Kidney (tissue), 13 donors: ENCODE measurements at regions not wholly inside any gene's neighbourhood (a gene's known extent, or its start where the extent isn't known, plus 50 kb on each side); places are given as distances from the start of the nearest gene placed in this dataset.

Experiments
- DNase-seq, 5 donors: peaks; one replicate each; pipeline ENCODE4 v3.0.0-alpha.2; 2013 to 2020
- FAIRE-seq: peaks from 2 replicates; lab custom pipeline; 2012; peaks lifted over from hg19 to GRCh38; lab: Jason Lieb, UNC
- H3K27ac ChIP-seq, 2 donors: one replicate each; pipeline ENCODE4 v1.7.0; 2013; ENCODE audit warnings: low read depth in 2 of 2, low read length in 2 of 2, inconsistent platforms in 1 of 2
- H3K27me3 ChIP-seq: one replicate; pipeline ENCODE4 v1.7.1; 2013; ENCODE audit warnings: low read length, inconsistent platforms; ENCODE audit not compliant: control insufficient read depth, insufficient read depth
- H3K36me3 ChIP-seq, 3 donors: one replicate each; pipeline versions ENCODE4 v1.7.0 to v1.7.1; 2013; ENCODE audit warnings: low read length in 3 of 3, control low read depth in 1 of 3, inconsistent platforms in 1 of 3; ENCODE audit not compliant: insufficient read depth in 3 of 3, control insufficient read depth in 2 of 3
- H3K4me1 ChIP-seq, 3 donors: one replicate each; pipeline versions ENCODE4 v1.7.0 to v1.7.1; 2013; ENCODE audit warnings: low read length in 3 of 3, inconsistent platforms in 1 of 3, low read depth in 1 of 3; ENCODE audit not compliant: control insufficient read depth in 2 of 3, insufficient read depth in 2 of 3
- H3K4me3 ChIP-seq, 3 donors: one replicate each; pipeline versions ENCODE4 v1.7.0 to v1.8.1; 2013; ENCODE audit warnings: low read length in 3 of 3, control low read depth in 1 of 3, inconsistent platforms in 1 of 3
- H3K9ac ChIP-seq, 3 donors: one replicate each; pipeline versions ENCODE4 v1.7.0 to v1.7.1; 2013; ENCODE audit warnings: low read length in 3 of 3, control low read depth in 1 of 3, inconsistent platforms in 1 of 3
- H3K9me3 ChIP-seq, 3 donors: one replicate each; pipeline versions ENCODE4 v1.7.0 to v1.7.1; 2013; ENCODE audit warnings: low read length in 3 of 3, control low read depth in 1 of 3, inconsistent platforms in 1 of 3; ENCODE audit not compliant: control insufficient read depth in 2 of 3, insufficient read depth in 1 of 3
- intact Hi-C: fragments of 100-400 bp; cut with DNase I; formaldehyde crosslinking; loops from one replicate; pipeline ENCODE4 v1.11.1; 2022
- TF ChIP-seq, protein P1 (sequence below): IDR thresholded peaks from 3 replicates; pipeline ENCODE4 v1.5.1; 2012; ENCODE audit warnings: mild to moderate bottlenecking, moderate library complexity, borderline replicate concordance; ENCODE audit not compliant: insufficient read depth; ENCODE audit errors: extremely low read depth
- donor health status: control.
- donor health status: control.
- donor health status: control.
- donor health status: control.
- donor health status: control.
- donor health status: DM: yes; HTN: yes; CAD: no.
- donor health status: Normal renal cell carcinoma (clear cell type).

DNA sequence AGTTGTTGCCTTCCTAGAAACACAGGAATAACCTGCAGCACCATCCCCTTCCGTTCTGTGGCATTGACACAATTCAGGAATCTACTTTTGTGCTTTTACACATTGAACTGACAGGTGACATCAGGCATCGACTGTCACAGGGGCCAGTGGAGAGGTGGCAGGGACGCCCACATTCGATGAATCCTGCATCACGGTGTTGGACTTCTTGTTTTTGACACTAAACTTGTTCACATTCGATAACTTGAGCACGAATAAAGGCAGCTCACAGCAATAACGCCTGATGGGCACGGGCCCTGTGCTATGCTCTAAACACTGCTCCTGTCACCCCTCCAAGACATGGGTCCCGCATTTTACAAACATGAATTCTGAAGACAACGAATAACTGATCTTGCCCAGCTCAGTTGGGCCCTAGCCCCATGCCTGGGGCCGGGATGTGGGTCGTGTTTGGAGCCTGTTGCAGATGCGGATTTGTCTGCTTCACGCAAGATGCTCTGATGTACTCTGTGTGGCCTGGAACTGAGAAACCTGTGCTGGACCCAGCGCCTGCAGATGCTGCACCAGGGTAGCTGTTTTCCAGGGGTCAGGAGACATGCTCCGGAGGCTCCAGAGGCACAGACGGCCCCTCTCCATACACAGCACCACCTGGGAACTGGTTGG lies 75.7 kb downstream of the TTLL2 start:
- no peaks in the 10 kb centered on the region for H3K9me3 ChIP-seq
- FAIRE-seq (no peak), DNase-seq (peak in 1 of 5 donors; percentile 42)
- H3K4me1 ChIP-seq: no peaks in the 10 kb centered on the region
- no peak overlapping the region for H3K4me3 ChIP-seq
- no peak overlapping the region for H3K9ac ChIP-seq
- H3K36me3 ChIP-seq: no peaks in the 10 kb centered on the region
- H3K27ac ChIP-seq: no peak overlapping the region
- H3K27me3 ChIP-seq: no peaks in the 10 kb centered on the region
- TF ChIP-seq, protein P1, sequence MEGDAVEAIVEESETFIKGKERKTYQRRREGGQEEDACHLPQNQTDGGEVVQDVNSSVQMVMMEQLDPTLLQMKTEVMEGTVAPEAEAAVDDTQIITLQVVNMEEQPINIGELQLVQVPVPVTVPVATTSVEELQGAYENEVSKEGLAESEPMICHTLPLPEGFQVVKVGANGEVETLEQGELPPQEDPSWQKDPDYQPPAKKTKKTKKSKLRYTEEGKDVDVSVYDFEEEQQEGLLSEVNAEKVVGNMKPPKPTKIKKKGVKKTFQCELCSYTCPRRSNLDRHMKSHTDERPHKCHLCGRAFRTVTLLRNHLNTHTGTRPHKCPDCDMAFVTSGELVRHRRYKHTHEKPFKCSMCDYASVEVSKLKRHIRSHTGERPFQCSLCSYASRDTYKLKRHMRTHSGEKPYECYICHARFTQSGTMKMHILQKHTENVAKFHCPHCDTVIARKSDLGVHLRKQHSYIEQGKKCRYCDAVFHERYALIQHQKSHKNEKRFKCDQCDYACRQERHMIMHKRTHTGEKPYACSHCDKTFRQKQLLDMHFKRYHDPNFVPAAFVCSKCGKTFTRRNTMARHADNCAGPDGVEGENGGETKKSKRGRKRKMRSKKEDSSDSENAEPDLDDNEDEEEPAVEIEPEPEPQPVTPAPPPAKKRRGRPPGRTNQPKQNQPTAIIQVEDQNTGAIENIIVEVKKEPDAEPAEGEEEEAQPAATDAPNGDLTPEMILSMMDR: no peak
- intact Hi-C loops: no loop called here

DNA sequence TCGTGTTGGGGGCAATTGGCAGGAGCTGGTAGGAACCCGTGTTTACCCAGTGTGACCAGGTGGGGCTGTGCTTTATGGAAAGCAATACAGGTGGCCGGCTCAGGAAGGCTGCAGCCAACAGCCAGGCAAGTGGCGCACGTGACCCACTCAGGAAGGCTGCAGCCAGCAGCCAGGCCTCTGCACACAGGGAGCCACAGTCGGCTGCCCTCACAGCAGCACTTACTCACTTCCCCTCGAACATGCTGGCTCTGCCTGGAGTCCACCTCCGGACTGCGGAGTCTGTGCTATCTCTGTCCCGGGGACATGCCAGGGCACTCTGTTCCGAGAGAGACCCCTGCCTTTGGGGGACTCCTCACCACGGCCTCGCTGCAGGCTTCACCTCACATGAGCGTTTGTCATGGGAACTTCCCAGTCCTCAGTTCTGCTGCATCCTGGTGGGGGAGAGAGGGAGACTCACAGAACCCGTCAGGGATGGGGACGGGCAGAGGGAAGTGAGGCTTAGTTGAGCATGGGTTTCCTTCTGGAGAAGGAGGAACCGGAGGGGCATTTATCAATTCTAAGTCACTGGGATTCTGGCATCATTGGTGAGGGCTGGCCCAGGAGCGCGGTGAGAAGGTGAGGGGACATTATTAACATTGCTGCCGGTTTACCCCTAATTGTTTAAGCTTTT lies 76.8 kb downstream of the TTLL2 start:
- no peak overlapping the region for H3K9ac ChIP-seq
- H3K27me3 ChIP-seq: no peaks in the 10 kb centered on the region
- H3K9me3 ChIP-seq: no peaks in the 10 kb centered on the region
- no peaks in the 10 kb centered on the region for H3K4me1 ChIP-seq
- intact Hi-C loops: no loop called here
- no peak overlapping the region for H3K4me3 ChIP-seq
- FAIRE-seq (no peak), DNase-seq (peak in 4 of 5 donors; percentile 63 to 68 (median 64))
- H3K27ac ChIP-seq: no peak overlapping the region
- H3K36me3 ChIP-seq: no peaks in the 10 kb centered on the region
- TF ChIP-seq, protein P1: no peak

GRCh38 chr6:167402195-167402686 lies 77.4 kb downstream of the TTLL2 start:
- intact Hi-C loops: no loop called here
- H3K36me3 ChIP-seq: no peaks in the 10 kb centered on the region
- H3K27ac ChIP-seq: no peak overlapping the region
- H3K27me3 ChIP-seq: no peaks in the 10 kb centered on the region
- H3K9ac ChIP-seq: no peak overlapping the region
- DNase-seq (peak in 2 of 5 donors; percentile 12 to 33), FAIRE-seq (no peak)
- H3K4me1 ChIP-seq: no peaks in the 10 kb centered on the region
- no peak overlapping the region for H3K4me3 ChIP-seq
- TF ChIP-seq, protein P1: no peak
- no peaks in the 10 kb centered on the region for H3K9me3 ChIP-seq
